AML-193 (cell line): ENCODE measurements at regions not wholly inside any gene's neighbourhood (a gene's known extent, or its start where the extent isn't known, plus 50 kb on each side); places are given as distances from the start of the nearest gene placed in this dataset.

Experiments used
- DNase-seq, 2 experiments: peaks; one replicate each; lab custom pipeline; 2025; lab: John Stamatoyannopoulos, UW

- DNase-seq: no peak
These were observed 194.8 kb upstream of the PRSS16 start for GRCh38 chr6:27052731-27053082.

GRCh38 chr6:27053738-27054137 lies 193.8 kb upstream of the PRSS16 start:
- DNase-seq: no peak

- no peak for DNase-seq
These were observed 190.9 kb upstream of the PRSS16 start for GRCh38 chr6:27056615-27057014.

GRCh38 chr6:27059621-27060425 lies 187.7 kb upstream of the PRSS16 start:
- no peak for DNase-seq

GRCh38 chr6:27061235-27061993 lies 186.1 kb upstream of the PRSS16 start:
- DNase-seq: no peak

- no peak for DNase-seq
These were observed 184.7 kb upstream of the PRSS16 start for GRCh38 chr6:27062755-27063154.

- DNase-seq: no peak
These were observed 182.3 kb upstream of the PRSS16 start for GRCh38 chr6:27065183-27065582.

GRCh38 chr6:27066381-27066780 lies 181.1 kb upstream of the PRSS16 start:
- DNase-seq: no peak

GRCh38 chr6:27066802-27067201 lies 180.7 kb upstream of the PRSS16 start:
- DNase-seq: no peak

GRCh38 chr6:27073441-27073840 lies 174.1 kb upstream of the PRSS16 start:
- DNase-seq: no peak

- no peak for DNase-seq
These were observed 171.4 kb upstream of the PRSS16 start for GRCh38 chr6:27076116-27076515.

GRCh38 chr6:27078734-27079357 lies 168.7 kb upstream of the PRSS16 start:
- peak; percentile 75 to 82 for DNase-seq

- DNase-seq: no peak
These were observed 166.3 kb upstream of the PRSS16 start for GRCh38 chr6:27081188-27081587.

GRCh38 chr6:27081931-27082330 lies 165.6 kb upstream of the PRSS16 start:
- no peak for DNase-seq

GRCh38 chr6:27088068-27088467 lies 159.4 kb upstream of the PRSS16 start:
- DNase-seq: no peak

- DNase-seq: peak; percentile 15 to 44
These were observed 155.7 kb upstream of the PRSS16 start for GRCh38 chr6:27091661-27092315.

GRCh38 chr6:27092316-27092692 lies 155.2 kb upstream of the PRSS16 start:
- no peak for DNase-seq

GRCh38 chr6:27095914-27096313 lies 151.6 kb upstream of the PRSS16 start:
- DNase-seq: no peak

- no peak for DNase-seq
These were observed 150.5 kb upstream of the PRSS16 start for GRCh38 chr6:27096834-27097511.

GRCh38 chr6:27098956-27099355 lies 148.5 kb upstream of the PRSS16 start:
- no peak for DNase-seq

- DNase-seq: no peak
These were observed 146.6 kb upstream of the PRSS16 start for GRCh38 chr6:27100921-27101320.

GRCh38 chr6:27101824-27102223 lies 145.7 kb upstream of the PRSS16 start:
- no peak for DNase-seq
